B cell (primary cell): ENCODE measurements at regions not wholly inside any gene's neighbourhood (a gene's known extent, or its start where the extent isn't known, plus 50 kb on each side); places are given as distances from the start of the nearest gene placed in this dataset.

Source experiments
- ATAC-seq: fragments of 200-7000 bp; cut with Tn5 transposase; one replicate; pipeline ENCODE4 v1.10.0; 2021; ENCODE audit warnings: low read depth, mild to moderate bottlenecking, moderate number of reproducible peaks, moderate library complexity
- CTCF ChIA-PET: fragments of 350-600 bp; sonication (Branson Sonifier 250); formaldehyde crosslinking; loops from one replicate; lab custom pipeline; 2021; ENCODE audit warnings: antibody characterized with exemption, inconsistent platforms; lab: Charles Lee
- POLR2A ChIA-PET: fragments of 350-600 bp; sonication (Branson Sonifier 250); formaldehyde crosslinking; loops from one replicate; lab custom pipeline; 2021; ENCODE audit warnings: antibody characterized with exemption; lab: Charles Lee
- DNase-seq: peaks from one replicate; pipeline ENCODE4 v3.0.0; 2013
- H2AFZ ChIP-seq: 2 replicates; pipeline ENCODE4 v1.6.1; 2012; ENCODE audit warnings: mild to moderate bottlenecking, low read depth, low read length; ENCODE audit not compliant: insufficient read depth, poor library complexity, severe bottlenecking
- H3K27ac ChIP-seq, 2 donors: 1 replicate in 1 of 2; 2 replicates in 1 of 2; pipeline ENCODE4 v1.5.1; 2012 to 2013; ENCODE audit warnings: low read length in 2 of 2, mild to moderate bottlenecking in 2 of 2, moderate library complexity in 1 of 2
- H3K27me3 ChIP-seq, 4 experiments: fragments of 200-600 bp in 1 of 4; sonication (generic) in 1 of 4; replicated peaks in 1 of 4; 1 replicate in 2 of 4; 2 replicates in 2 of 4; pipeline versions ENCODE4 v1.6.1 to v1.7.0; 2013 to 2016; ENCODE audit warnings: low read length in 3 of 4, mild to moderate bottlenecking in 2 of 4, mixed read lengths in 1 of 4, moderate library complexity in 1 of 4; ENCODE audit not compliant: insufficient read depth in 4 of 4, control insufficient read depth in 3 of 4; ENCODE audit errors: control extremely low read depth in 1 of 4
- H3K36me3 ChIP-seq, 2 experiments: replicated peaks in 1 of 2; 1 replicate in 1 of 2; 2 replicates in 1 of 2; pipeline versions ENCODE4 v1.6.1 to v1.7.1; 2013; ENCODE audit warnings: low read length in 1 of 2; ENCODE audit not compliant: insufficient read depth in 2 of 2, control insufficient read depth in 1 of 2; ENCODE audit errors: control extremely low read depth in 1 of 2, extremely low read depth in 1 of 2
- H3K4me1 ChIP-seq, 2 donors: fragments of 200-600 bp in 1 of 2; sonication (generic) in 1 of 2; 1 replicate in 1 of 2; 2 replicates in 1 of 2; pipeline versions ENCODE4 v1.5.1 to v1.6.1; 2013 to 2017; ENCODE audit warnings: low read length in 2 of 2; ENCODE audit not compliant: control insufficient read depth in 2 of 2, insufficient read depth in 2 of 2
- H3K4me2 ChIP-seq: replicated peaks from 2 replicates; pipeline ENCODE3; 2012; ENCODE audit warnings: mild to moderate bottlenecking, low read depth, low read length; ENCODE audit not compliant: poor library complexity, severe bottlenecking
- H3K4me3 ChIP-seq, 5 experiments: fragments of 200-600 bp in 1 of 5; sonication (generic) in 1 of 5; 1 replicate in 3 of 5; 2 replicates in 2 of 5; pipeline versions ENCODE4 v1.5.1 to v1.7.0; 2011 to 2016; ENCODE audit warnings: low read length in 4 of 5, mild to moderate bottlenecking in 4 of 5, low read depth in 2 of 5, control low read depth in 1 of 5, moderate library complexity in 1 of 5; ENCODE audit not compliant: insufficient read depth in 1 of 5; ENCODE audit errors: control extremely low read depth in 1 of 5, extremely low read depth in 1 of 5
- H3K79me2 ChIP-seq: fragments of 200-600 bp; sonication (generic); one replicate; pipeline ENCODE4 v1.6.0; 2016; ENCODE audit warnings: low read length; ENCODE audit not compliant: control insufficient read depth, insufficient read depth
- H3K9ac ChIP-seq: fragments of 200-600 bp; sonication (generic); 2 replicates; pipeline ENCODE4 v1.6.1; 2017; ENCODE audit warnings: mild to moderate bottlenecking, low read length, moderate library complexity
- H3K9me3 ChIP-seq, 3 donors: one replicate each; pipeline versions ENCODE4 v1.6.1 to v1.7.1; 2013; ENCODE audit warnings: low read length in 2 of 3; ENCODE audit not compliant: control insufficient read depth in 2 of 3, insufficient read depth in 1 of 3; ENCODE audit errors: control extremely low read depth in 1 of 3
- H4K20me1 ChIP-seq: 2 replicates; pipeline ENCODE4 v1.6.0; 2012; ENCODE audit warnings: mild to moderate bottlenecking, low read length; ENCODE audit not compliant: insufficient read depth, control insufficient read depth, poor library complexity, severe bottlenecking
- H3K27ac Mint-ChIP-seq: one replicate; pipeline ENCODE4 v1.8.0; 2021; ENCODE audit warnings: mixed read lengths
- H3K27me3 Mint-ChIP-seq: one replicate; pipeline ENCODE4 v1.8.0; 2021; ENCODE audit warnings: mixed read lengths
- H3K4me1 Mint-ChIP-seq: one replicate; pipeline ENCODE4 v1.8.0; 2021; ENCODE audit warnings: mixed read lengths
- H3K4me3 Mint-ChIP-seq: one replicate; pipeline ENCODE4 v1.8.0; 2021; ENCODE audit warnings: mixed read lengths
- H3K9me3 Mint-ChIP-seq: one replicate; pipeline ENCODE4 v1.8.0; 2022; ENCODE audit warnings: mixed read lengths; ENCODE audit not compliant: insufficient read depth
- CTCF ChIP-seq: fragments of 200-600 bp; IDR thresholded peaks from one replicate; pipeline ENCODE4 v1.8.0; 2022; ENCODE audit warnings: antibody characterized with exemption, mild to moderate bottlenecking
- EZH2 ChIP-seq: IDR thresholded peaks from 2 replicates; pipeline ENCODE4 v1.6.1; 2012; ENCODE audit warnings: borderline replicate concordance, low read depth, mild to moderate bottlenecking, moderate library complexity, low read length; ENCODE audit not compliant: insufficient read depth, poor library complexity, severe bottlenecking
- WGBS: methylation state at CpG from one replicate; pipeline ENCODE4 v1.1.5; 2013; ENCODE audit warnings: missing lambda C conversion rate; ENCODE audit not compliant: insufficient coverage; 5-methylcytosine and 5-hydroxymethylcytosine counted together
- intact Hi-C: fragments of 100-400 bp; cut with micrococcal nuclease; formaldehyde crosslinking; loops from one replicate; pipeline ENCODE4 v1.10.0; 2022

GRCh38 chr17:51353296-51353695, 93.0 kb downstream of the UTP18 start:
- peaks cover 52% of the 10 kb centered on the region for H3K27me3 Mint-ChIP-seq
- CTCF ChIA-PET = no interaction called here

GRCh38 chr17:51354936-51355335, 94.6 kb downstream of the UTP18 start:
- H3K79me2 ChIP-seq = no peaks in the 10 kb centered on the region
- H3K4me1 ChIP-seq = no peaks in the 10 kb centered on the region
- H3K4me1 Mint-ChIP-seq = no peaks in the 10 kb centered on the region
- no peak overlapping the region for H3K4me3 ChIP-seq
- ATAC-seq (no peak), DNase-seq (no peak)
- H3K36me3 ChIP-seq = no peaks in the 10 kb centered on the region
- CTCF ChIA-PET = no interaction called here
- H3K4me2 ChIP-seq = no peak overlapping the region
- H3K9ac ChIP-seq = no peak overlapping the region
- H3K9me3 Mint-ChIP-seq = no peaks in the 10 kb centered on the region
- peaks cover 52% of the 10 kb centered on the region for H3K27me3 Mint-ChIP-seq
- no peak overlapping the region for H3K27ac Mint-ChIP-seq
- no peaks in the 10 kb centered on the region for H4K20me1 ChIP-seq
- peaks cover 0 to 8% (median 0%) of the 10 kb centered on the region in 4 experiments for H3K27me3 ChIP-seq
- no peak overlapping the region for H2AFZ ChIP-seq
- H3K4me3 Mint-ChIP-seq = no peak overlapping the region
- TF ChIP-seq CTCF (no peak), EZH2 (no peak)
- 71% methylated on average over 2 of the region's 2 CpGs for WGBS
- intact Hi-C loops = no loop called here
- POLR2A ChIA-PET = no interaction called here
- H3K27ac ChIP-seq = no peak overlapping the region
- no peaks in the 10 kb centered on the region for H3K9me3 ChIP-seq

More at GRCh38 chr17:51353296-51353695, 93.0 kb downstream of the UTP18 start:
- H3K27ac ChIP-seq = no peak overlapping the region
- H3K4me1 Mint-ChIP-seq = no peaks in the 10 kb centered on the region
- H3K4me2 ChIP-seq = no peak overlapping the region
- no peaks in the 10 kb centered on the region for H3K9me3 Mint-ChIP-seq
- H3K36me3 ChIP-seq = no peaks in the 10 kb centered on the region
- H3K4me3 Mint-ChIP-seq = no peak overlapping the region
- no peaks in the 10 kb centered on the region for H3K79me2 ChIP-seq
- intact Hi-C loops = no loop called here
- no CpG with 5 or more reads among the region's 4 CpGs for WGBS
- H2AFZ ChIP-seq = no peak overlapping the region
- no peaks in the 10 kb centered on the region for H3K4me1 ChIP-seq
- POLR2A ChIA-PET = no interaction called here
- no peaks in the 10 kb centered on the region for H4K20me1 ChIP-seq
- TF ChIP-seq EZH2 (no peak), CTCF (no peak)
- H3K9me3 ChIP-seq = no peaks in the 10 kb centered on the region
- H3K27ac Mint-ChIP-seq = no peak overlapping the region
- peaks cover 0 to 12% (median 2%) of the 10 kb centered on the region in 4 experiments for H3K27me3 ChIP-seq
- H3K9ac ChIP-seq = no peak overlapping the region
- DNase-seq = no peak
- no peak overlapping the region for H3K4me3 ChIP-seq
- no peak for ATAC-seq
